NCI-H2227 (cell line): ENCODE measurements at regions not wholly inside any gene's neighbourhood (a gene's known extent, or its start where the extent isn't known, plus 50 kb on each side); places are given as distances from the start of the nearest gene placed in this dataset.
"Not testable (repeated sequence)": the region's sequence is repeated elsewhere in the genome, so short reads cannot be mapped to it uniquely, and the experiment has no call there.

Source experiments
- DNase-seq: peaks from one replicate; lab custom pipeline; 2025; ENCODE audit not compliant: unreplicated experiment; lab: John Stamatoyannopoulos, UW

GRCh38 chr5:29548262-29548661, 1645.2 kb upstream of the CDH6 start:
- DNase-seq, result no peak

GRCh38 chr5:29547236-29547865, 1646.1 kb upstream of the CDH6 start:
- DNase-seq, result no peak

- no peak for DNase-seq
Observed at GRCh38 chr5:29543501-29543900, 1650.0 kb upstream of the CDH6 start.

GRCh38 chr5:29524227-29524626, 1669.3 kb upstream of the CDH6 start:
- DNase-seq, result no peak

- DNase-seq, result no peak
Observed at GRCh38 chr5:29518176-29518575, 1675.3 kb upstream of the CDH6 start.

GRCh38 chr5:29516224-29516623, 1677.3 kb upstream of the CDH6 start:
- DNase-seq, result no peak

GRCh38 chr5:29508131-29508530, 1685.4 kb upstream of the CDH6 start:
- no peak for DNase-seq

GRCh38 chr5:29504411-29504810, 1689.1 kb upstream of the CDH6 start:
- DNase-seq, result no peak

GRCh38 chr5:29498860-29499259, 1694.6 kb upstream of the CDH6 start:
- DNase-seq, result no peak

- DNase-seq, result no peak
Observed at GRCh38 chr5:29498412-29498811, 1695.1 kb upstream of the CDH6 start.

GRCh38 chr5:29485333-29485732, 1708.2 kb upstream of the CDH6 start:
- DNase-seq, result no peak

GRCh38 chr5:29469581-29469980, 1723.9 kb upstream of the CDH6 start:
- no peak for DNase-seq

- no peak for DNase-seq
Observed at GRCh38 chr5:29462241-29462640, 1731.2 kb upstream of the CDH6 start.

GRCh38 chr5:29460971-29461559, 1732.4 kb upstream of the CDH6 start:
- DNase-seq, result no peak

GRCh38 chr5:29451004-29451403, 1742.5 kb upstream of the CDH6 start:
- DNase-seq, result not testable (repeated sequence)

GRCh38 chr5:29414681-29415080, 1778.8 kb upstream of the CDH6 start:
- no peak for DNase-seq

- no peak for DNase-seq
Observed at GRCh38 chr5:29412979-29413378, 1780.5 kb upstream of the CDH6 start.

- DNase-seq, result no peak
Observed at GRCh38 chr5:29402270-29402669, 1791.2 kb upstream of the CDH6 start.

GRCh38 chr5:29389993-29390392, 1803.5 kb upstream of the CDH6 start:
- no peak for DNase-seq

- no peak for DNase-seq
Observed at GRCh38 chr5:29387384-29387783, 1806.1 kb upstream of the CDH6 start.

GRCh38 chr5:29382780-29383179, 1810.7 kb upstream of the CDH6 start:
- DNase-seq, result no peak

- DNase-seq, result no peak
Observed at GRCh38 chr5:29380029-29380428, 1813.5 kb upstream of the CDH6 start.

- DNase-seq, result no peak
Observed at GRCh38 chr5:29379619-29380018, 1813.9 kb upstream of the CDH6 start.
